ENCODE measurements at regions not wholly inside any gene's neighbourhood (a gene's known extent, or its start where the extent isn't known, plus 50 kb on each side); places are given as distances from the start of the nearest gene placed in this dataset.

DNA sequence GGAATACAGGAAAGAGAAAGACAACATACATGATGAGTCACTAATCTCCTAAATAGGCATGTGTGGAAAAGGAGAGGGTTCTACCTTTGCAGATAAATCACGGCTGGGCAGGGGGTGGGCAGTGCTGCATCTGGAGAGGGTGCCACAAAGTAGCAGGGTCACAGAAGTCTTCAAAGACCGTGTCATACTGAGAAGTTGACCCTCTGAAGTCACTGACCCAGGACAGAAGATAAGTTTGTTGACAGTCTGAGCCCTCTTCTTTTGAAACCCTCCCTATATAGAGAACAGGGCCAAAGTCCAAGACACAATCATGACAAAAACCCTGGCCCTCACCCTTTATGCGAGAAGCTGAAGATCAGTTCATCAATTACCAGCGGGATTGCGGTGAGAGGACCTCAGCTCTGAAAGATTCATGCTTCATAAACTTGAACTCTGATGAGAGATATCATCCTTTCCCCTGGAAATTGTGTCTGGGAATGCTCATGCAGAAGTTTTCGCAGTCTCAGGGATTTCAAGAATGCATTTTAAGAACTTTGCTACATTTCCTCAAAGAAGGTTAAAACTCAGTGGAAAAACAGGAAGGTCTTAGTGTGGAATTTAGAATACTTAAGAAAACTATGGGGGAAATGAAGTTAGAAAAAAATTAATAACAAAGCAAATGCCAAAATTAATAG, 129.5 kb downstream of the FAM124B start:
- no peak overlapping the region for H3K27ac ChIP-seq (ENCODE audit: low read length)
- H3K79me2 ChIP-seq (replicated peaks; ENCODE audit: insufficient read depth, low read length) = no peaks in the 10 kb centered on the region
- H3K9me2 ChIP-seq (ENCODE audit: insufficient read depth, low read length) = no peaks in the 10 kb centered on the region
- no peak overlapping the region for H2AFZ ChIP-seq (ENCODE audit: low read depth, low read length)
- H3F3A ChIP-seq (ENCODE audit: insufficient read depth, low read length, poor library complexity, severe bottlenecking) = no peaks in the 10 kb centered on the region
- no peak overlapping the region for H3K4me2 ChIP-seq (ENCODE audit: low read length)
- H3K9ac ChIP-seq (ENCODE audit: low read length) = no peak overlapping the region
- no peaks in the 10 kb centered on the region for H3K27me3 ChIP-seq (ENCODE audit: insufficient read depth, low read depth, low read length)
- no peak overlapping the region for H3K4me3 ChIP-seq (ENCODE audit: low read length)
- H3K9me3 ChIP-seq (ENCODE audit: low read length) = no peaks in the 10 kb centered on the region
- TF ChIP-seq, protein P1, sequence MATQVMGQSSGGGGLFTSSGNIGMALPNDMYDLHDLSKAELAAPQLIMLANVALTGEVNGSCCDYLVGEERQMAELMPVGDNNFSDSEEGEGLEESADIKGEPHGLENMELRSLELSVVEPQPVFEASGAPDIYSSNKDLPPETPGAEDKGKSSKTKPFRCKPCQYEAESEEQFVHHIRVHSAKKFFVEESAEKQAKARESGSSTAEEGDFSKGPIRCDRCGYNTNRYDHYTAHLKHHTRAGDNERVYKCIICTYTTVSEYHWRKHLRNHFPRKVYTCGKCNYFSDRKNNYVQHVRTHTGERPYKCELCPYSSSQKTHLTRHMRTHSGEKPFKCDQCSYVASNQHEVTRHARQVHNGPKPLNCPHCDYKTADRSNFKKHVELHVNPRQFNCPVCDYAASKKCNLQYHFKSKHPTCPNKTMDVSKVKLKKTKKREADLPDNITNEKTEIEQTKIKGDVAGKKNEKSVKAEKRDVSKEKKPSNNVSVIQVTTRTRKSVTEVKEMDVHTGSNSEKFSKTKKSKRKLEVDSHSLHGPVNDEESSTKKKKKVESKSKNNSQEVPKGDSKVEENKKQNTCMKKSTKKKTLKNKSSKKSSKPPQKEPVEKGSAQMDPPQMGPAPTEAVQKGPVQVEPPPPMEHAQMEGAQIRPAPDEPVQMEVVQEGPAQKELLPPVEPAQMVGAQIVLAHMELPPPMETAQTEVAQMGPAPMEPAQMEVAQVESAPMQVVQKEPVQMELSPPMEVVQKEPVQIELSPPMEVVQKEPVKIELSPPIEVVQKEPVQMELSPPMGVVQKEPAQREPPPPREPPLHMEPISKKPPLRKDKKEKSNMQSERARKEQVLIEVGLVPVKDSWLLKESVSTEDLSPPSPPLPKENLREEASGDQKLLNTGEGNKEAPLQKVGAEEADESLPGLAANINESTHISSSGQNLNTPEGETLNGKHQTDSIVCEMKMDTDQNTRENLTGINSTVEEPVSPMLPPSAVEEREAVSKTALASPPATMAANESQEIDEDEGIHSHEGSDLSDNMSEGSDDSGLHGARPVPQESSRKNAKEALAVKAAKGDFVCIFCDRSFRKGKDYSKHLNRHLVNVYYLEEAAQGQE (IDR thresholded peaks at IDR 0.05; ENCODE audit: borderline replicate concordance) = no peak
- TF ChIP-seq MXI1 (conservative IDR thresholded peaks at IDR 0.05; ENCODE audit: poor library complexity, severe bottlenecking) (no peak), SMC3 (conservative IDR thresholded peaks at IDR 0.05; ENCODE audit: poor library complexity) (no peak), RAD21 (conservative IDR thresholded peaks at IDR 0.05) (no peak), EZH2 (IDR thresholded peaks at IDR 0.05; ENCODE audit: borderline replicate concordance, insufficient read depth, low read length, poor library complexity, severe bottlenecking) (no peak), POLR2AphosphoS5 (IDR thresholded peaks at IDR 0.05) (no peak), EP300 (conservative IDR thresholded peaks at IDR 0.05; ENCODE audit: poor library complexity, severe bottlenecking) (no peak), TAF1 (IDR thresholded peaks at IDR 0.05; ENCODE audit: low read depth) (no peak)
- TF ChIP-seq, protein P2, sequence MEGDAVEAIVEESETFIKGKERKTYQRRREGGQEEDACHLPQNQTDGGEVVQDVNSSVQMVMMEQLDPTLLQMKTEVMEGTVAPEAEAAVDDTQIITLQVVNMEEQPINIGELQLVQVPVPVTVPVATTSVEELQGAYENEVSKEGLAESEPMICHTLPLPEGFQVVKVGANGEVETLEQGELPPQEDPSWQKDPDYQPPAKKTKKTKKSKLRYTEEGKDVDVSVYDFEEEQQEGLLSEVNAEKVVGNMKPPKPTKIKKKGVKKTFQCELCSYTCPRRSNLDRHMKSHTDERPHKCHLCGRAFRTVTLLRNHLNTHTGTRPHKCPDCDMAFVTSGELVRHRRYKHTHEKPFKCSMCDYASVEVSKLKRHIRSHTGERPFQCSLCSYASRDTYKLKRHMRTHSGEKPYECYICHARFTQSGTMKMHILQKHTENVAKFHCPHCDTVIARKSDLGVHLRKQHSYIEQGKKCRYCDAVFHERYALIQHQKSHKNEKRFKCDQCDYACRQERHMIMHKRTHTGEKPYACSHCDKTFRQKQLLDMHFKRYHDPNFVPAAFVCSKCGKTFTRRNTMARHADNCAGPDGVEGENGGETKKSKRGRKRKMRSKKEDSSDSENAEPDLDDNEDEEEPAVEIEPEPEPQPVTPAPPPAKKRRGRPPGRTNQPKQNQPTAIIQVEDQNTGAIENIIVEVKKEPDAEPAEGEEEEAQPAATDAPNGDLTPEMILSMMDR (IDR thresholded peaks at IDR 0.05; ENCODE audit: poor library complexity, severe bottlenecking) = no peak
- H3K36me3 ChIP-seq (ENCODE audit: insufficient read depth, low read length) = no peaks in the 10 kb centered on the region
- H4K20me1 ChIP-seq (ENCODE audit: insufficient read depth) = no peaks in the 10 kb centered on the region

DNA sequence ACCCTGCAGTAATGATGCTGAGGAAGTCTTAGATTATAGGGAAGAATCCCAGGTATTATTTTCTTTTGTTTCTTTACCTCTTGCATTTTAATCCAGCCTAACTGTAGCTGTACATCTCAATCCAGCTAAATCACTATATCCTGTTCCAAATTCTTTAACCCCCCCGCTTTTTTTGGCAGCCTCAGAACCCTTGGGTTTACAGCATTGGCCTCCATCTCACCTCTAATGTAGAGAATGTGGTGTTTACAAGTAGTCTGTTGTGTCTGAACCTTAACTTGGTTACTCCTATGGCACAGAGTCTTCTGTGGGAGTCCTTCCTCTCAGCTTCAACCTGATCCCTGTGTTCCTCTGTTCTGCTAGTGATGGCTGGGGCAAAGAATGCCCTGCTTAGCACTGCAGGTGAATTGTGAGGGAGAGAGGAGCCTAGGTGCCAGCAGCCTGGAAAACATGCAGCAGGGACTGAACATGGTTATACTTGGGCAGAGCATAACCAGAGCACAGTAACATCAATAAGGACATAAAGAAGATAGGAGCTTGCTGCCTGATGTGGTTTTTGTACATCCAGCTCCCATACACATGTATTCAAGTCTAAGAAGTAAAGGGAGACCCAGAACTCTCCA, 130.2 kb downstream of the FAM124B start:
- no peak overlapping the region for H3K9ac ChIP-seq (ENCODE audit: low read length)
- H3K9me3 ChIP-seq (ENCODE audit: low read length) = no peaks in the 10 kb centered on the region
- TF ChIP-seq SMC3 (conservative IDR thresholded peaks at IDR 0.05; ENCODE audit: poor library complexity) = no peak
- TF ChIP-seq, protein P1 (IDR thresholded peaks at IDR 0.05; ENCODE audit: borderline replicate concordance) = no peak
- TF ChIP-seq TAF1 (IDR thresholded peaks at IDR 0.05; ENCODE audit: low read depth) = no peak
- TF ChIP-seq EP300 (conservative IDR thresholded peaks at IDR 0.05; ENCODE audit: poor library complexity, severe bottlenecking) = no peak
- no peak for TF ChIP-seq EZH2 (IDR thresholded peaks at IDR 0.05; ENCODE audit: borderline replicate concordance, insufficient read depth, low read length, poor library complexity, severe bottlenecking)
- TF ChIP-seq MXI1 (conservative IDR thresholded peaks at IDR 0.05; ENCODE audit: poor library complexity, severe bottlenecking) = no peak
- TF ChIP-seq, protein P2 (IDR thresholded peaks at IDR 0.05; ENCODE audit: poor library complexity, severe bottlenecking) = no peak
- no peak for TF ChIP-seq RAD21 (conservative IDR thresholded peaks at IDR 0.05)
- H4K20me1 ChIP-seq (ENCODE audit: insufficient read depth) = no peaks in the 10 kb centered on the region
- H3K27ac ChIP-seq (ENCODE audit: low read length) = no peak overlapping the region
- no peaks in the 10 kb centered on the region for H3F3A ChIP-seq (ENCODE audit: insufficient read depth, low read length, poor library complexity, severe bottlenecking)
- no peak overlapping the region for H3K4me3 ChIP-seq (ENCODE audit: low read length)
- H3K4me2 ChIP-seq (ENCODE audit: low read length) = no peak overlapping the region
- H2AFZ ChIP-seq (ENCODE audit: low read depth, low read length) = no peak overlapping the region
- no peaks in the 10 kb centered on the region for H3K36me3 ChIP-seq (ENCODE audit: insufficient read depth, low read length)
- H3K79me2 ChIP-seq (replicated peaks; ENCODE audit: insufficient read depth, low read length) = no peaks in the 10 kb centered on the region
- H3K27me3 ChIP-seq (ENCODE audit: insufficient read depth, low read depth, low read length) = no peaks in the 10 kb centered on the region
- H3K9me2 ChIP-seq (ENCODE audit: insufficient read depth, low read length) = no peaks in the 10 kb centered on the region

All from neural cell (in vitro differentiated cells).